Ovary (tissue), 3 donors: ENCODE measurements at regions not wholly inside any gene's neighbourhood (a gene's known extent, or its start where the extent isn't known, plus 50 kb on each side); places are given as distances from the start of the nearest gene placed in this dataset.
"Not testable (repeated sequence)": the region's sequence is repeated elsewhere in the genome, so short reads cannot be mapped to it uniquely, and the experiment has no call there.

ENCODE experiments used
- POLR2A ChIP-seq: fragments of 450-650 bp; IDR thresholded peaks from one replicate; pipeline ENCODE4 v1.6.1; 2017; ENCODE audit warnings: antibody characterized with exemption, mild to moderate bottlenecking, moderate library complexity
- TF ChIP-seq, protein P1 (sequence below), 3 donors: fragments of 450-650 bp in 2 of 3; fragments of 200-600 bp in 1 of 3; IDR thresholded peaks; one replicate each; pipeline versions ENCODE4 v1.5.1 to v1.8.0; 2016 to 2022; ENCODE audit warnings: antibody characterized with exemption in 3 of 3, mild to moderate bottlenecking in 1 of 3
- donor health status: DM: no; HTN: no; CAD: no.

DNA sequence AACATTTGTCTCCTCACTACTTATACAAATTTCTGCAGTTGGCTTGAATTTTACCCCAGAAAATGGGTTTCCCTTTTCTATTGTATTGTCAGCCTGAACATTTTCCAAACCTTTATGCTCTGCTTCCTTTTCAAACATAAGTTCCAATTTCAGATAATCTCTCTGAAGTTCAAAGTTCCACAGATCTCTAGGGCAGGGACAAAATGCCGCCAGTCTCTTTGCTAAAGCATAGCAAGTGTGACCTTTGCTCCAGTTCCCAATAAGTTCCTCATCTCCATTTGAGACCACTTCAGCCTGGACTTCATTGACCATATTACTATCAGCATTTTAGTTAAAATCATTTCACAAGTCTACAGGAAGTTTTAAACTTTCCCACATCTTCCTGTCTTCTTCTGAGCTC is 571.1 kb upstream of the NRSN1 start:
- TF ChIP-seq, protein P1, sequence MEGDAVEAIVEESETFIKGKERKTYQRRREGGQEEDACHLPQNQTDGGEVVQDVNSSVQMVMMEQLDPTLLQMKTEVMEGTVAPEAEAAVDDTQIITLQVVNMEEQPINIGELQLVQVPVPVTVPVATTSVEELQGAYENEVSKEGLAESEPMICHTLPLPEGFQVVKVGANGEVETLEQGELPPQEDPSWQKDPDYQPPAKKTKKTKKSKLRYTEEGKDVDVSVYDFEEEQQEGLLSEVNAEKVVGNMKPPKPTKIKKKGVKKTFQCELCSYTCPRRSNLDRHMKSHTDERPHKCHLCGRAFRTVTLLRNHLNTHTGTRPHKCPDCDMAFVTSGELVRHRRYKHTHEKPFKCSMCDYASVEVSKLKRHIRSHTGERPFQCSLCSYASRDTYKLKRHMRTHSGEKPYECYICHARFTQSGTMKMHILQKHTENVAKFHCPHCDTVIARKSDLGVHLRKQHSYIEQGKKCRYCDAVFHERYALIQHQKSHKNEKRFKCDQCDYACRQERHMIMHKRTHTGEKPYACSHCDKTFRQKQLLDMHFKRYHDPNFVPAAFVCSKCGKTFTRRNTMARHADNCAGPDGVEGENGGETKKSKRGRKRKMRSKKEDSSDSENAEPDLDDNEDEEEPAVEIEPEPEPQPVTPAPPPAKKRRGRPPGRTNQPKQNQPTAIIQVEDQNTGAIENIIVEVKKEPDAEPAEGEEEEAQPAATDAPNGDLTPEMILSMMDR (IDR thresholded peaks at IDR 0.05), result not testable (repeated sequence)
- TF ChIP-seq POLR2A, result not testable (repeated sequence)
